ENCODE measurements at regions not wholly inside any gene's neighbourhood (a gene's known extent, or its start where the extent isn't known, plus 50 kb on each side); places are given as distances from the start of the nearest gene placed in this dataset.
"Not testable (repeated sequence)": the region's sequence is repeated elsewhere in the genome, so short reads cannot be mapped to it uniquely, and the experiment has no call there.

DNA sequence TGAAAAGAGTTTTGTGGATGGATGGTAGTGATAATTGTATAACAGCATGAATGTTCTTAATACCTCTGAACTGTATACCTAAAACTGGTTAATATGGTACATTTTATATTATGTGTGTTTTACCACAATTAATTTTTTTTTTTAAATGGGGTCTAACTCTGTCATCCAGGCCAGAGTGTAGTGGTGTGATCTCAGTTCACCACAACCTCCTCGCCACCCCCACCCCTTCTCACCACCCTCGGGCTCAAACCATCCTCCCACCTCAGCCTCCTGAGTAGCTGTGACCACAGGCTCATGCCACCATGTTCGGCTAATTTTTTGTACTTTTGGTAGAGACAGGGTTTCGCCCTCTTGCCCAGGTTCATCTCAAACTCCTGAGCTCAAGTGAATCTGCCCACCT, 123.2 kb downstream of the CDRT15L2 start:
- H3K4me1 Mint-ChIP-seq (ENCODE audit: low read depth): peaks cover 12% of the 10 kb centered on the region
- H3K36me3 Mint-ChIP-seq (ENCODE audit: low read depth): no peaks in the 10 kb centered on the region
- no peaks in the 10 kb centered on the region for H3K9me3 Mint-ChIP-seq
- no peak overlapping the region for H3K27ac Mint-ChIP-seq
- no peaks in the 10 kb centered on the region for H3K27me3 Mint-ChIP-seq (ENCODE audit: low read depth)
- H3K4me3 Mint-ChIP-seq: no peak overlapping the region

DNA sequence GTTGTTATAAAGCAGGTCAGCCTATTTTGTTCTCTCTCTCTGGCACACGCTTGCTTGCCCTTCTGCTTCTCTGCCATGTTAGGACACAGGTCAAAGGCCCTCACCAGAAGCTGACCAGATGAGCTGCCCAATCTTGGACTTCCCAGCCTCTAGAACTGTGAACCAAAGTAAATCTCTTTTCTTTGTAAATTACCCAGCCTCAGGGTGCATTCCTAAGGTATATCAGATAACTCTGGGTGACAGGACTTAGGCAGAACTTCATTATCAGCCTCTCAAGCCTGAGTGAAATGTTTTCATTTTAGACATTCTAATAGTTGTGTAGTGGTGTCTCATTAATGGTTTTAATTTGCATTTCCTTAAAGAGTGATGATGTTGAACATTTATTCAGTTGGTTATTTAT, 124.3 kb downstream of the CDRT15L2 start:
- Mint-ChIP-seq H3K27ac (no peak overlapping the region), H3K4me3 (no peak overlapping the region), H3K36me3 (ENCODE audit: low read depth) (no peaks in the 10 kb centered on the region), H3K9me3 (no peaks in the 10 kb centered on the region), H3K4me1 (ENCODE audit: low read depth) (peaks cover 6% of the 10 kb centered on the region), H3K27me3 (ENCODE audit: low read depth) (no peaks in the 10 kb centered on the region)

- not testable (repeated sequence) for H3K4me3 Mint-ChIP-seq; H3K27ac Mint-ChIP-seq; H3K27me3 Mint-ChIP-seq (ENCODE audit: low read depth); H3K36me3 Mint-ChIP-seq (ENCODE audit: low read depth); H3K4me1 Mint-ChIP-seq (ENCODE audit: low read depth); H3K9me3 Mint-ChIP-seq
These were observed 125.7 kb downstream of the CDRT15L2 start for GRCh38 chr17:20705186-20705585.

GRCh38 chr17:20706751-20707373, 127.3 kb downstream of the CDRT15L2 start:
- H3K4me3 Mint-ChIP-seq: no peak overlapping the region
- no peaks in the 10 kb centered on the region for H3K9me3 Mint-ChIP-seq
- H3K36me3 Mint-ChIP-seq (ENCODE audit: low read depth): no peaks in the 10 kb centered on the region
- no peak overlapping the region for H3K27ac Mint-ChIP-seq
- no peaks in the 10 kb centered on the region for H3K4me1 Mint-ChIP-seq (ENCODE audit: low read depth)
- H3K27me3 Mint-ChIP-seq (ENCODE audit: low read depth): peaks cover 3% of the 10 kb centered on the region

GRCh38 chr17:20708821-20709220, 129.3 kb downstream of the CDRT15L2 start:
- H3K36me3 Mint-ChIP-seq (ENCODE audit: low read depth); H3K27me3 Mint-ChIP-seq (ENCODE audit: low read depth); H3K9me3 Mint-ChIP-seq; H3K4me3 Mint-ChIP-seq; H3K27ac Mint-ChIP-seq; H3K4me1 Mint-ChIP-seq (ENCODE audit: low read depth): not testable (repeated sequence)

GRCh38 chr17:20716481-20716880, 137.0 kb downstream of the CDRT15L2 start:
- H3K4me1 Mint-ChIP-seq (ENCODE audit: low read depth); H3K27ac Mint-ChIP-seq; H3K9me3 Mint-ChIP-seq; H3K27me3 Mint-ChIP-seq (ENCODE audit: low read depth); H3K36me3 Mint-ChIP-seq (ENCODE audit: low read depth); H3K4me3 Mint-ChIP-seq: not testable (repeated sequence)

GRCh38 chr17:20721171-20721570, 141.6 kb downstream of the CDRT15L2 start:
- H3K27ac Mint-ChIP-seq: no peak overlapping the region
- no peak overlapping the region for H3K4me3 Mint-ChIP-seq
- H3K9me3 Mint-ChIP-seq: no peaks in the 10 kb centered on the region
- no peaks in the 10 kb centered on the region for H3K4me1 Mint-ChIP-seq (ENCODE audit: low read depth)
- no peaks in the 10 kb centered on the region for H3K36me3 Mint-ChIP-seq (ENCODE audit: low read depth)
- H3K27me3 Mint-ChIP-seq (ENCODE audit: low read depth): peaks cover 14% of the 10 kb centered on the region

- H3K36me3 Mint-ChIP-seq (ENCODE audit: low read depth); H3K4me3 Mint-ChIP-seq; H3K4me1 Mint-ChIP-seq (ENCODE audit: low read depth); H3K27ac Mint-ChIP-seq; H3K9me3 Mint-ChIP-seq: not testable (repeated sequence)
- H3K27me3 Mint-ChIP-seq (ENCODE audit: low read depth): peaks cover 18% of the 10 kb centered on the region
These were observed 144.9 kb downstream of the CDRT15L2 start for GRCh38 chr17:20724391-20724790.

GRCh38 chr17:20727201-20727600, 147.7 kb downstream of the CDRT15L2 start:
- not testable (repeated sequence) for H3K4me1 Mint-ChIP-seq (ENCODE audit: low read depth); H3K27ac Mint-ChIP-seq; H3K4me3 Mint-ChIP-seq; H3K36me3 Mint-ChIP-seq (ENCODE audit: low read depth); H3K9me3 Mint-ChIP-seq
- peaks cover 18% of the 10 kb centered on the region for H3K27me3 Mint-ChIP-seq (ENCODE audit: low read depth)

- H3K4me1 Mint-ChIP-seq (ENCODE audit: low read depth): no peaks in the 10 kb centered on the region
- no peaks in the 10 kb centered on the region for H3K9me3 Mint-ChIP-seq
- H3K4me3 Mint-ChIP-seq: no peak overlapping the region
- peaks cover 18% of the 10 kb centered on the region for H3K27me3 Mint-ChIP-seq (ENCODE audit: low read depth)
- no peaks in the 10 kb centered on the region for H3K36me3 Mint-ChIP-seq (ENCODE audit: low read depth)
- H3K27ac Mint-ChIP-seq: no peak overlapping the region
These were observed 148.7 kb downstream of the CDRT15L2 start for GRCh38 chr17:20728181-20728580.

DNA sequence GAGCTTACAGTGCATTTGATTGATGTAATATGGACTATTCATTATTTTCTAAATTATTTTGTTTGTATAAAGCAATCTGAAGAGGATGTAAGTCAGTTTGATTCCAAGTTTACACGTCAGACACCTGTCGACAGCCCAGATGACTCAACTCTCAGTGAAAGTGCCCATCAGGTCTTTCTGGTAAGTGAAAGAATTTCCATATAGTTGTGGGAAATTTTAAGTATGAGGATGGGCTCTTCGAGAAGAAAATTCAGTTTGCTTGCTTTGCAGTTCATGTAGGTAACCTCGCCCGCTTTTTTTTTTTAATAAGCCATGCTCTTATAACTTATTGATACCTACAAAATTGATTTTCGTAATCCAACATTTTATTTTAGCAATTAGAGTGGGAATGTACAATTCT, 151.6 kb downstream of the CDRT15L2 start:
- not testable (repeated sequence) for H3K36me3 Mint-ChIP-seq (ENCODE audit: low read depth); H3K4me1 Mint-ChIP-seq (ENCODE audit: low read depth); H3K27me3 Mint-ChIP-seq (ENCODE audit: low read depth); H3K4me3 Mint-ChIP-seq; H3K27ac Mint-ChIP-seq; H3K9me3 Mint-ChIP-seq

DNA sequence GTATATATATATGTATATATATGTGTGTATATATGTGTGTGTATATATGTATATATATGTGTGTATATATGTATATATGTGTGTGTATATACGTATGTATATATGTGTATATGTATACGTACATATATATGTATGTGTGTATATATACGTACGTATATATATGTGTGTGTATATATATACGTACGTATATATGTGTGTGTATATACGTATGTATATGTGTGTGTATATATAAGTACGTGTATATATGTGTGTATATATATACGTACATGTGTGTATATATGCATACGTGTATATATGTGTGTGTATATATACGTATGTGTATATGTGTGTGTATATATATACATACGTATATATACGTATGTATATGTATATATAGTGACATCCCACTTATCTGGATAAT, 154.4 kb downstream of the CDRT15L2 start:
- H3K4me1 Mint-ChIP-seq (ENCODE audit: low read depth): no peaks in the 10 kb centered on the region
- H3K36me3 Mint-ChIP-seq (ENCODE audit: low read depth): no peaks in the 10 kb centered on the region
- H3K4me3 Mint-ChIP-seq: no peak overlapping the region
- no peaks in the 10 kb centered on the region for H3K9me3 Mint-ChIP-seq
- peaks cover 16% of the 10 kb centered on the region for H3K27me3 Mint-ChIP-seq (ENCODE audit: low read depth)
- no peak overlapping the region for H3K27ac Mint-ChIP-seq

DNA sequence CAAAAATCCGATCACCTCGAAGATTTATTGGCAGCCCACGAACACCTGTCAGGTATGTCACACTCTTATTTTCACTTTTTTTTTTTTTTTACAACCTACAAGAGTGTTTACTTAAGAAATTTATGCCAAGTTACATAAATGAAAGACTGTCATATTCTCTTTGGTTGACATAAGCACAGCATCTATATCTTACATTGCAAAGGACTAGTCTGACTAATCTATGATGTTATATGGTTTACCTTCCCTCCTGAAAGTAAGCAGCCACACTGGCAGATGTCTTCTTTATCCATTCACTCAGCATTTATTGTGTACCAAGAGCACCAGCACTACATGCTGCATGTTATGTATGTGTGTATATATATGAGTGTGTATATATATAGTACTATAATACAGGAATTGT, 156.3 kb downstream of the CDRT15L2 start:
- Mint-ChIP-seq H3K9me3 (no peaks in the 10 kb centered on the region), H3K4me1 (ENCODE audit: low read depth) (no peaks in the 10 kb centered on the region), H3K36me3 (ENCODE audit: low read depth) (no peaks in the 10 kb centered on the region), H3K4me3 (no peak overlapping the region), H3K27ac (no peak overlapping the region), H3K27me3 (ENCODE audit: low read depth) (peaks cover 26% of the 10 kb centered on the region)

DNA sequence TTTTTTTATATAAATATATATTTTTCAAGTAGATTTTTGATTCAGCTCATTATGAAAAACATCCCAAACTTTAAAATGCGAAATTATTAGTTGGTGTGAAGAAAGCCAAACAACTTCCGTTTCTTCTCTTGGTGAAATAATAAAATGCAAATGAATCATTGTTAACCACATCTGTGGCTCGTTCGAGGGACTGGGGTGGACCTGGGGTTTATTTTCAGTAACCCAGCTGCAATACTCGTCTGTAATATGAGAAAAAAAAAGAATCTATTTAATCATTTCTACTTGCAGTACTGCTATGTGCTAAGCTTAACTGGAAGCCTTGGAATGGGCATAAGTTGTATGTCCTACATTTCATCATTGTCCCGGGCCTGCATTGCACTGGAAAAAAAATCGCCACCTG, 158.1 kb downstream of the CDRT15L2 start:
- not testable (repeated sequence) for H3K9me3 Mint-ChIP-seq; H3K27ac Mint-ChIP-seq; H3K4me3 Mint-ChIP-seq; H3K4me1 Mint-ChIP-seq (ENCODE audit: low read depth); H3K36me3 Mint-ChIP-seq (ENCODE audit: low read depth)
- peaks cover 30% of the 10 kb centered on the region for H3K27me3 Mint-ChIP-seq (ENCODE audit: low read depth)

DNA sequence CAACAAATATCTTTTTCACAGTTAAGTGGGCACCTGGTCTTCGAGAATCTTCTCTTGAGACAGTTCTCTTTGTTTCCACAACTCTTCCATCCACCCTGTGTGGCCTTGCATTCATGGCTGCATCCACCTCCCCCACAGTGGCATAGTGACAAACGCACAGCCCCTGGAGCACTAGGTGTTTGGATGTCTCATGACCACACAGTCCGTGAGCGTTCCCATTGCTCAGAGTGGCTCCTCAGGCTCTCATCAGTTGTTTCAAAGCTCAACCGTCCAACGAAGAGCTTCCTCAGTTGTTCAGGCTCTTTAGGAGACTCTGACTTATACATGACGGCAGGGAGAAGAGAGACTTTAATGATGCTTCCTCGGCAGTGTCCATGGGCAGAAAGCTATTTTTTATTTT, 191.6 kb downstream of the CDRT15L2 start:
- H3K36me3 Mint-ChIP-seq (ENCODE audit: low read depth): no peaks in the 10 kb centered on the region
- H3K9me3 Mint-ChIP-seq: no peaks in the 10 kb centered on the region
- no peak overlapping the region for H3K4me3 Mint-ChIP-seq
- H3K4me1 Mint-ChIP-seq (ENCODE audit: low read depth): no peaks in the 10 kb centered on the region
- H3K27ac Mint-ChIP-seq: no peak overlapping the region
- H3K27me3 Mint-ChIP-seq (ENCODE audit: low read depth): no peaks in the 10 kb centered on the region

DNA sequence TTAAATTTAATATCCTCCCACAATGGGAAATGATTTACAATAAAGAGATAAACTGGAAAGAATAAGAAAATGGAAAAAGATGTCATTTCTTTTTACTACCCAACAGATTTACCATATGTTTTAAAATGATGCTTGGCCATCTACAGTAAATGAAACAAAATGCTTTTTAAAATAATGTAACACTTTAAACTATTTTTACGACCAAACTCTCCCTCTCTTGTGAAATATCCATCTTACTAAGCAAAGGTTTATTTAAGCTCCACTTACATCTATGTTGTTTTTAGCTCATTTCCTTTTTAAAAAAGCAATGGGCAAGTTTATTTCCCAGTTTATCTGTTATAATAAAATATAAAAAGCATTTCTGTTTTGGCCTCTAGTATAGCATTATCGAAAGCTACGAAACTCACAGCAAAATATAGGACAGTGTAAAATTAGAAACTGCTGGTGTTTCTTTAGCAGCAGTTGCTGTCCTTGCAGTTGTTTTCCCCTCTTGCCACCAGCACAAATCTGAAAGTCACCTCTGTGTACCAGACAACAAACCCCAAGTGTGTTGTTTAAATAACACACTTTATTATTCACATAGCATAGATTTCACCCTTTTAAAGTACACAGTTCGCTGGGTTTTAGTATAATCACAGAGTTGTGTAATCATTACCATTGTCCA, 195.1 kb downstream of the CDRT15L2 start:
- Mint-ChIP-seq H3K9me3 (no peaks in the 10 kb centered on the region), H3K4me3 (no peak overlapping the region), H3K36me3 (ENCODE audit: low read depth) (no peaks in the 10 kb centered on the region), H3K4me1 (ENCODE audit: low read depth) (no peaks in the 10 kb centered on the region), H3K27ac (no peak overlapping the region), H3K27me3 (ENCODE audit: low read depth) (peaks cover 4% of the 10 kb centered on the region)
